Mesothelial cell of epicardium (in vitro differentiated cells): ENCODE measurements at regions not wholly inside any gene's neighbourhood (a gene's known extent, or its start where the extent isn't known, plus 50 kb on each side); places are given as distances from the start of the nearest gene placed in this dataset.

Experiments used
- DNase-seq, 2 experiments: peaks; one replicate each; pipeline ENCODE4 v3.0.0; 2021; ENCODE audit warnings: low spot score in 2 of 2; ENCODE audit not compliant: unreplicated experiment in 2 of 2
- H3K27ac Mint-ChIP-seq: 2 replicates; pipeline ENCODE4 v1.8.0; 2021; ENCODE audit warnings: mixed read lengths
- H3K27me3 Mint-ChIP-seq: 2 replicates; pipeline ENCODE4 v1.8.0; 2021; ENCODE audit warnings: low read depth, mixed read lengths
- H3K36me3 Mint-ChIP-seq: 2 replicates; pipeline ENCODE4 v1.8.0; 2021; ENCODE audit warnings: mixed read lengths
- H3K4me1 Mint-ChIP-seq: 2 replicates; pipeline ENCODE4 v1.8.0; 2021; ENCODE audit warnings: mixed read lengths
- H3K4me3 Mint-ChIP-seq: 2 replicates; pipeline ENCODE4 v1.8.0; 2021; ENCODE audit warnings: mild to moderate bottlenecking, moderate library complexity, mixed read lengths
- H3K9me3 Mint-ChIP-seq: 2 replicates; pipeline ENCODE4 v1.8.0; 2021; ENCODE audit warnings: mixed read lengths
- CTCF ChIP-seq: fragments of 200-600 bp; sonication (generic); IDR thresholded peaks from one replicate; pipeline ENCODE4 v1.5.0; 2021; ENCODE audit warnings: antibody characterized with exemption; ENCODE audit not compliant: unreplicated experiment

GRCh38 chr14:56026506-56026905, 91.7 kb upstream of the PELI2 start:
- TF ChIP-seq CTCF, result no peak
- no peaks in the 10 kb centered on the region for H3K36me3 Mint-ChIP-seq
- H3K4me3 Mint-ChIP-seq, result no peak overlapping the region
- DNase-seq, result no peak
- H3K4me1 Mint-ChIP-seq, result no peaks in the 10 kb centered on the region
- no peak overlapping the region for H3K27ac Mint-ChIP-seq
- H3K9me3 Mint-ChIP-seq, result no peaks in the 10 kb centered on the region
- H3K27me3 Mint-ChIP-seq, result peaks cover 10% of the 10 kb centered on the region

GRCh38 chr14:56027421-56027820, 90.8 kb upstream of the PELI2 start:
- Mint-ChIP-seq H3K4me3 (no peak overlapping the region), H3K9me3 (no peaks in the 10 kb centered on the region), H3K4me1 (no peaks in the 10 kb centered on the region), H3K27me3 (peaks cover 12% of the 10 kb centered on the region), H3K27ac (no peak overlapping the region), H3K36me3 (no peaks in the 10 kb centered on the region)
- no peak for DNase-seq
- no peak for TF ChIP-seq CTCF

- TF ChIP-seq CTCF, result no peak
- Mint-ChIP-seq H3K4me3 (no peak overlapping the region), H3K27ac (no peak overlapping the region), H3K36me3 (no peaks in the 10 kb centered on the region), H3K4me1 (no peaks in the 10 kb centered on the region), H3K9me3 (no peaks in the 10 kb centered on the region), H3K27me3 (peaks cover 14% of the 10 kb centered on the region)
- no peak for DNase-seq
These were observed 90.1 kb upstream of the PELI2 start for GRCh38 chr14:56027916-56028712.

GRCh38 chr14:56036353-56036752, 81.9 kb upstream of the PELI2 start:
- Mint-ChIP-seq H3K4me1 (peaks cover 6% of the 10 kb centered on the region), H3K36me3 (no peaks in the 10 kb centered on the region), H3K4me3 (no peak overlapping the region), H3K27ac (no peak overlapping the region), H3K9me3 (no peaks in the 10 kb centered on the region), H3K27me3 (peaks cover 6% of the 10 kb centered on the region)
- no peak for TF ChIP-seq CTCF
- DNase-seq, result no peak

GRCh38 chr14:56040121-56040520, 78.1 kb upstream of the PELI2 start:
- Mint-ChIP-seq H3K4me3 (no peak overlapping the region), H3K27me3 (no peaks in the 10 kb centered on the region), H3K36me3 (no peaks in the 10 kb centered on the region), H3K4me1 (peaks cover 6% of the 10 kb centered on the region), H3K27ac (no peak overlapping the region), H3K9me3 (no peaks in the 10 kb centered on the region)
- no peak for DNase-seq
- no peak for TF ChIP-seq CTCF
